Stimulated activated CD4-positive, alpha-beta T cell treated with anti-CD3 and anti-CD28 coated beads, Interleukin-12 subunit alpha, Interleukin-12 subunit beta, amount 100 ng/mL, for 24 hours (primary cell): ENCODE measurements at regions not wholly inside any gene's neighbourhood (a gene's known extent, or its start where the extent isn't known, plus 50 kb on each side); places are given as distances from the start of the nearest gene placed in this dataset.
A peak's percentile ranks its signal among the peaks of the same experiment; 100 is the strongest.
"Not testable (repeated sequence)": the region's sequence is repeated elsewhere in the genome, so short reads cannot be mapped to it uniquely, and the experiment has no call there.

Experiments
- DNase-seq, 2 experiments: peaks; one replicate each; pipeline ENCODE4 v3.0.0-alpha.2; 2020; ENCODE audit warnings: low read depth in 2 of 2

GRCh38 chr4:153099391-153100140 lies 104.7 kb upstream of the TRIM2 start:
- no peak for DNase-seq

DNA sequence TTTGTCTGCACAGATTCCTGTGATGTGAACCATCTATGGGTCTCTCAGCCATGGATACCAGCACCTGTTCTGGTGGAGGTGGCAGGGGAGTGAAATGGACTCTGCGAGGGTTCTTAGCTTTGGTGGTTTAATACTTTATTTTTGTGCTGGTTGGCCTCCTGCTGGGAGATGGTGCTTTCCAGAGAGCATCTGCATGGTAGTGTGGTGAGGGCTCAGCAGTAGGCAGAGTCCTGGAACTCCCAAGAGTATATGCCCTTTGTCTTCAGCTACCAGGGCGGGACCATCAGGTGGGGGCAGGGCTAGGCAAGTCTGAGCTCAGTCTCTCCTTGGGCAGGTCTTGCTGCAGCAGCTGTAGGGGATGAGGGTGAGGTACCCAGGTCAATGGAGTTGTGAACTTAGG lies 97.5 kb upstream of the TRIM2 start:
- not testable (repeated sequence) for DNase-seq

- DNase-seq, result no peak
These were observed 97.0 kb upstream of the TRIM2 start for GRCh38 chr4:153107246-153107645.

- DNase-seq, result no peak
These were observed 94.9 kb upstream of the TRIM2 start for GRCh38 chr4:153109296-153109849.

DNA sequence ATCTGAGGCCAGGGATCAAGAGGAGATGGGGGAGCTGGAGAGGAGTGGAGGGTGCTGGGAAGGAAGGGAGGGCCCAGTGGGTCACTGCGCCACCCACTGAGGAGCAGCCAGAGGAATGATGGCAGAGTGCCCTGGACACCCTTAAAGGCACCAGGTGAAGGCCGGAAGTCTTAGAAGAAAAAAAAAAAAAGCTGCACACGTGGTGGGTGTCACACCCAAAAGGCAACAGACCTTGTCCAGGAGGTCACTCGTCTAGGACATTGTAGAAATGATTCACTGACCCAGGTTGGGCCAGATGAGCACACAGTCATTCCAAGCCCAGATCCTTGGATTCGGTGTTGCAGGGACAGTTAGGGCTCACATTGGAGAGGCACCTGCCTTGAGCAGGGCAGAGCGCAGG lies 93.5 kb upstream of the TRIM2 start:
- no peak for DNase-seq

GRCh38 chr4:153111426-153112040 lies 92.7 kb upstream of the TRIM2 start:
- DNase-seq, result no peak

GRCh38 chr4:153112041-153112441 lies 92.2 kb upstream of the TRIM2 start:
- no peak for DNase-seq

- DNase-seq, result no peak
These were observed 91.0 kb upstream of the TRIM2 start for GRCh38 chr4:153113061-153113837.

- DNase-seq, result no peak
These were observed 90.5 kb upstream of the TRIM2 start for GRCh38 chr4:153113838-153114105.

DNA sequence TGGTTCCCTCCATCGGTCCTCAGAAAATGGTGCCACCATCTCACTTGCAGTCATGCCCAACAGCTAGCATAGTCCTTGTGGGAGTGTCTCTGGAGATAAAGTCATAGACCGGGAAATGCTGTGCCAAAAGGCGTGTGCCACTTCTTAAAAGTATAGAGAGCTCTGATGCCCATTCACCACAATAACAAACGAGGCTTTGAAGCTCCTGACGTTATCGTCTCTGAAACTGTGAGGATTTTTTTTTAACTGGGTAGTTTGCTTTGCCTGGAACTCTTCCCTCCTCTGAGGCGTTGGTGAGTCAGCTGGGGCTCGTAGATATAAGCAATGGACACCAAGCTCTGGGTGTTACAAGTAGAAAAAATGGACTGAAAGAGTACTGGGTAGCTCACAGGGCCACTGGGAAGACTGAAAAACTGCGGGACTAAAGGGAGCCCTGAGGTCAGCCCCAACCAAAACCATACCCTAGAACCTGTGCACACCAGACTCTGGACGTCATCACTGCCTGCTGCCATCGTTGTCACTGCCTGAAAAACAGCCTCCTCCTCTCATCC lies 89.4 kb upstream of the TRIM2 start:
- peak in 1 of 2 experiments; percentile 43 for DNase-seq

DNA sequence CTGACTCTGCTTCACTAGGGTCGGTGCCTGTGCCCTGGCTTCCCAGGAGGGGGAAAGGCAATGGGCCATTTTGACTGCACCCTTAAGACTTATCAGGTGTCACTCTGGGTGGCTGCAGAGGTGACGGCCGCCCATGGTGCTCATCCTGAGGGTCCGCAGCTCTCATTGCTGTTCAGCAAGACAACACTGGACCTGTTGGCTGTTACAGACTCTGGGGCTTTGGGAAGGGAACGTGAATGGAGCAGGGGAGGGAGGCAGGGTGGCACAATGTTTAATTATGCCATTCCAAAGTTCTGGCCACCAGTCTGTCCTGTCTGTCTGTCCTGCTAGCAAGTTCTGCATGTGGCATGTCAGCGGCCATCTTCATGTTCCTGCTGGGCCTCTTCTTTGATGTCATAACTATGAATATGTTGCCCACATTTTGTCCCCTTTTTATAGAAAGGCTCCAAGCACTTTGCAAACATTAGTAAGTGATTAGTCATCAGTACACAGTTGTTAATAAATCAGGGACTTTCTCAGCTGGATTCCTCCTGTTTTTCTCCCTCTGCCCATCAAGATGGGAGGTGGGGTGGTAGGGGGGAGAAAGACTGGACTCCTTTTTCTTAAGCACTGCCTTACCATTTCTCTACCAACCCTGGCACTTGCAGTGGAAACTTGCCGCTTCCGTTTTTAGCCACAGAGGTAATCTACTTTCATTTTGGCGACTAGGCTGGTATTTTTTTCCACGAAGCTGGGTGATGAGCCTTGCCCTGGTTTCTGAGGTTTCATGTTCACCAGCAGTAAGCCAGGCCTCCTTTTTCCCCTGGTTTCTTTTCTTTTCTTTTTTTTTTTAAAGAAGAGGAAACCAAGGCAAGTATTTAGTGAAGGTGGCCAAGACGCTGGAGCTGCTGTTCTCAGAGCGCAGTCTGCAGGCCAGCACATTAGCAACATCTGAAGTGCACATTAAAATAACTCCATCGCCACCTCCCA lies 88.6 kb upstream of the TRIM2 start:
- peak; percentile 49 to 65 for DNase-seq

DNA sequence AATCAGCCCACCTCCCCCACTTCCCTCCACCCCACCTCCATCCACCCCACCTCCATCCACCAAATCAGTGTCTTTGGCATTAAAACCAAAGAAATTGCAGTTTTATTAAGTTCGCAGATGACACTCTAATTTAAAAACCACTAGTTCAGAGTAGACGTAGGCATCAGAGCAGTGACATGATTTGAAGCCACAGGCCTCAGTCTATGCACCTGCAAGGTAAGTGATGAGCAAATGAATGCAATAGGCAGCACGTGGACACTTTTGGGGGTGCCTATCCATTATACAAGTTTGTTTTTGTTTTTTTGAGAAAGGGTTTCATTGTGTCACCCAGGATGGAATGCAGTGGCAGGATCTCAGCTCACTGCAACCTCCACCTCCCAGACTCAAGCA lies 88.0 kb upstream of the TRIM2 start:
- no peak for DNase-seq

DNA sequence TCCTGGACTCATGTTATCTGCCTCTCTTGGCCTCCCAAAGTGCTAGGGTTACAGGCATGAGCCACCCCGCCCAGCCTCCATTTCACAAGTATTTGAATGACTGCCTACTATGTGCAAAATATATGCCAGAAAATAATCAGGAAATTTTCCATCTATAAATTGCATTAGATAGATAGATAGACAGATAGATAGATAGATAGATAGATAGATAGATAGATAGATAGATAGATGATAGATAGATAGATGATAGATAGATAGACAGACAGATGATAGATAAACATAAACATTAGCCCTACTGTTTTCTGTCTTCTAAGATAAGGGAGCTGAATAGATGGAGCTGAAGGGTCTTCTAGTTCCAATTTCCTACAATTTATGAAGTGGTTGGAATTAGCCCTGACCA lies 87.4 kb upstream of the TRIM2 start:
- DNase-seq, result no peak

DNA sequence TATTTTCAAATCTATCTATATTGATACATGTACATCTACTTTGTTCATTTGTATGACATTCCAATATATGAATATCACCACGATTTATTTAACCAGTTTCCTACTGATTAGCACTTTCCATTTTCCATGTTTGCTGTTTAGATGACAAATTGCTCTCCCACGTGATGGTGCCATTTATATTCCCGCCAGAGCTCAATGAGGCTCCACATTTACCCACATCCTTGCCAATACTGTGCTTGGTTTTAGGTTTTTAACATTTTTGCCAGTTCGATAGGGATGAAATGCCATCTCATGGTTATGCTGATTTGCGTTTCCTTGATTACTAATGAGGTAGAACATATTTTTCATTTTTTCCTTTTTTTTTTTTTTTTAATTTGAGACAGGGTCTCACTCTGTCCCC lies 86.7 kb upstream of the TRIM2 start:
- DNase-seq, result no peak

GRCh38 chr4:153119626-153120025 lies 84.6 kb upstream of the TRIM2 start:
- no peak for DNase-seq

- no peak for DNase-seq
These were observed 84.0 kb upstream of the TRIM2 start for GRCh38 chr4:153120235-153120634.

GRCh38 chr4:153122855-153123254 lies 81.4 kb upstream of the TRIM2 start:
- DNase-seq, result no peak

GRCh38 chr4:153126137-153126536 lies 78.1 kb upstream of the TRIM2 start:
- DNase-seq, result no peak

DNA sequence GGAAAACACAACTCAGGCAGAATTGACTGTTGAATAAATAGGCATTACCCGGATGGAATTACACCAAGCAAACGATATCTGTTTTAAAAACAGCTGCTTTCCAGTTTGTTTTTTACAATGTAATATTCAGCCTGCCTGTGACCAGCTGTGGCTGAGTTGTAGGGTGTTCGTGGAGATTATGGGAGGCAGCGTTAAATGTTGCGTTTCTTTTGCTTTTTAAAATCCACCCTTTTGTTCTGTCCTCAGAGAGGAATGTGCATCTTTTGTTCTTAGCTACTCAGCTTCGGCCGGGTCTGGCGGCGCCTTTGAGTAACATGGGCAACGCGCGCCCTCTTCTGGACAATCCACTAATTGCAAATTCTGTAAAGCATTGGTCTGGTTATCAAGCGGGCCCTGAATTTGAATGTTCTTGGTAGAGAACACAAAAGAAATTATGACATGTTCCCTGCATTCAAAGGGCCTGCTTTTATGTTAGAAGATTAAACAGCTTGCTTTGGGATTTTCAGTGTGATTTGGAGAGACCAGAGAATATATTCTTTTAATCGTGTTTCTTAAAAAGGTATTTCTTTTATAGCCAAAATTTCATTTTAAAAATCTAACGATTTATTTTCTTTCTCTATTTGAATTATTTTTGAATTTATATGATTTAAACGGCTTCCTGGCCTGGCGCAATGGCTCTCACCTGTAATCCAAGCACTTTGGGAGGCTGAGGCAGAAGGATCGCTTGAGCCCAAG lies 76.3 kb upstream of the TRIM2 start:
- peak; percentile 66 to 82 for DNase-seq

- no peak for DNase-seq
These were observed 72.6 kb upstream of the TRIM2 start for GRCh38 chr4:153131596-153131995.

DNA sequence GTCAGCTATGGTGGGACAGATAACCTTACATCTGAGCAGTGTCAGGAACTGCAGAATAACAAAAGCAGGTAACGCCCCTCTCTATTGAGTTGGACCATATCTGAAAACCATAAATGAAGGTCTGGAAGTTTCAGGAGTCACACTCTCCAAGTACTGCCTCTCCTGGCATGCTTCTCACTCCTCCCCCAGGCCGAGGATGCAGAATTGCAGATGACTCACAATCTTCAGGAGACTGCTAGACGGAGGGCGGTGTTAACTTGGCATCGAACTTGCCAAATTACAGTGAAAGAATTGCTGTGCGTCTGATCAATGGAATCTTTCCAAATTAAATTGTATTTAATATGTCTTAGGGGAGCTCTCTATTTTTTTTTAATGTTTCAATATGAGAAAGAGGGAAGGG lies 67.1 kb upstream of the TRIM2 start:
- DNase-seq, result no peak
